NCI-H226 (cell line): ENCODE measurements at regions not wholly inside any gene's neighbourhood (a gene's known extent, or its start where the extent isn't known, plus 50 kb on each side); places are given as distances from the start of the nearest gene placed in this dataset.

ENCODE experiments used
- DNase-seq: peaks from one replicate; pipeline ENCODE4 v3.0.0-alpha.2; 2015

GRCh38 chr2:163367825-163368582 is 367.8 kb downstream of the FIGN start:
- no peak for DNase-seq

GRCh38 chr2:163364736-163365135 is 371.1 kb downstream of the FIGN start:
- peak; percentile 65 for DNase-seq

GRCh38 chr2:163353551-163353950 is 382.3 kb downstream of the FIGN start:
- no peak for DNase-seq

GRCh38 chr2:163351966-163352365 is 383.8 kb downstream of the FIGN start:
- no peak for DNase-seq

GRCh38 chr2:163351143-163351542 is 384.7 kb downstream of the FIGN start:
- DNase-seq: no peak

- DNase-seq: peak; percentile 43
Measured at GRCh38 chr2:163348857-163349380, 386.9 kb downstream of the FIGN start.

- peak; percentile 99 for DNase-seq
Measured at GRCh38 chr2:163347982-163348856, 387.6 kb downstream of the FIGN start.

GRCh38 chr2:163345795-163346573 is 389.8 kb downstream of the FIGN start:
- peak; percentile 47 for DNase-seq

GRCh38 chr2:163343316-163343715 is 392.5 kb downstream of the FIGN start:
- DNase-seq: no peak

GRCh38 chr2:163341426-163341825 is 394.4 kb downstream of the FIGN start:
- peak; percentile 90 for DNase-seq

- no peak for DNase-seq
Measured at GRCh38 chr2:163338270-163338669, 397.5 kb downstream of the FIGN start.

- no peak for DNase-seq
Measured at GRCh38 chr2:163324677-163325076, 411.1 kb downstream of the FIGN start.

GRCh38 chr2:163319006-163319405 is 416.8 kb downstream of the FIGN start:
- peak; percentile 78 for DNase-seq

GRCh38 chr2:163314712-163315111 is 421.1 kb downstream of the FIGN start:
- no peak for DNase-seq

GRCh38 chr2:163312713-163313112 is 423.1 kb downstream of the FIGN start:
- DNase-seq: peak; percentile 9

- DNase-seq: no peak
Measured at GRCh38 chr2:163306647-163307046, 429.2 kb downstream of the FIGN start.

- no peak for DNase-seq
Measured at GRCh38 chr2:163302141-163302540, 433.7 kb downstream of the FIGN start.

GRCh38 chr2:163291790-163292189 is 444.0 kb downstream of the FIGN start:
- DNase-seq: no peak

- no peak for DNase-seq
Measured at GRCh38 chr2:163281717-163282116, 443.1 kb upstream of the KCNH7 start.

GRCh38 chr2:163269374-163270021 is 430.9 kb upstream of the KCNH7 start:
- no peak for DNase-seq

GRCh38 chr2:163266772-163267171 is 428.2 kb upstream of the KCNH7 start:
- peak; percentile 98 for DNase-seq

GRCh38 chr2:163265562-163265961 is 427.0 kb upstream of the KCNH7 start:
- DNase-seq: no peak
